ENCODE measurements at regions not wholly inside any gene's neighbourhood (a gene's known extent, or its start where the extent isn't known, plus 50 kb on each side); places are given as distances from the start of the nearest gene placed in this dataset.

DNA sequence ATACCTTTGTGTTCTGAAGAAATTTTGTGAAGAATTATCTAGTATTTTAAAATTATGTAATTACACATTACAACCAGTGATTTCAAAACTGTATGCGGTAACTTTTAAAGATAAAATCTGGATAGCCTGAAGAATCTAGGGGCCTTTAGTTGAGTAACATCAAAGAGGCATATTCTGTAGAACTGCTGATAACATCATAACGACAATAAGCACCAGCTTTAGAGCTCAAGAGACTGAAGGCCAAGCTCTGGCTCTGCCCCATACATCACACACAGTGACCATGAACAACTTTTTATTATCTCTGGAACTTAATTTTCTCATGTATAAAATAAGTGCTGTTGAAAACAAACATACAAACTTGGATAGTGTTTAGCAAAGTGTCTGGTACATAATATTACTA is 121.1 kb upstream of the RHOBTB1 start:
- TF ChIP-seq, protein P1, sequence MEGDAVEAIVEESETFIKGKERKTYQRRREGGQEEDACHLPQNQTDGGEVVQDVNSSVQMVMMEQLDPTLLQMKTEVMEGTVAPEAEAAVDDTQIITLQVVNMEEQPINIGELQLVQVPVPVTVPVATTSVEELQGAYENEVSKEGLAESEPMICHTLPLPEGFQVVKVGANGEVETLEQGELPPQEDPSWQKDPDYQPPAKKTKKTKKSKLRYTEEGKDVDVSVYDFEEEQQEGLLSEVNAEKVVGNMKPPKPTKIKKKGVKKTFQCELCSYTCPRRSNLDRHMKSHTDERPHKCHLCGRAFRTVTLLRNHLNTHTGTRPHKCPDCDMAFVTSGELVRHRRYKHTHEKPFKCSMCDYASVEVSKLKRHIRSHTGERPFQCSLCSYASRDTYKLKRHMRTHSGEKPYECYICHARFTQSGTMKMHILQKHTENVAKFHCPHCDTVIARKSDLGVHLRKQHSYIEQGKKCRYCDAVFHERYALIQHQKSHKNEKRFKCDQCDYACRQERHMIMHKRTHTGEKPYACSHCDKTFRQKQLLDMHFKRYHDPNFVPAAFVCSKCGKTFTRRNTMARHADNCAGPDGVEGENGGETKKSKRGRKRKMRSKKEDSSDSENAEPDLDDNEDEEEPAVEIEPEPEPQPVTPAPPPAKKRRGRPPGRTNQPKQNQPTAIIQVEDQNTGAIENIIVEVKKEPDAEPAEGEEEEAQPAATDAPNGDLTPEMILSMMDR (IDR thresholded peaks at IDR 0.05; ENCODE audit: borderline replicate concordance, extremely low read depth, low read length, poor library complexity, severe bottlenecking), result no peak
- no peak for TF ChIP-seq EZH2 (IDR thresholded peaks at IDR 0.05; ENCODE audit: borderline replicate concordance, low read depth, low read length, severe bottlenecking)
